ENCODE measurements at regions not wholly inside any gene's neighbourhood (a gene's known extent, or its start where the extent isn't known, plus 50 kb on each side); places are given as distances from the start of the nearest gene placed in this dataset.

DNA sequence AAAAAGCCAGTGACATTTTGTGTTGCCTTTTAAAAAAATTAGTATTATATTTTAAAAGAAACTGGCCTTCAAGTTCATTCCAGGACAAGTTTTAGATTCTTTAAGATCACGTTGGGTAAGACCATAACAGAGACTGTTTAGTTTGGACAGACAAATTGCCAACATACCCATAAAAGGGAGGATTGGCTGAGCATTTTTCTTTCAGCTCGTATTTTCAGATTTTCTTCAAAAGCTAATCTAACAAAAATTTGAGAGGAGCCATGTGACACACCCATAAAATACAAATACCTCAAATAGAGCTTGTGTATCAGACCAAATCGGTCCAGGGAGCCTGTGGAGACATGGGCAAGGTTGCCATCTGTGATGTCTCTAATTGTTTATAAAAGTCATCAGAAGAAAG, 74.6 kb upstream of the C1QTNF7 start:
- TF ChIP-seq, protein P1, sequence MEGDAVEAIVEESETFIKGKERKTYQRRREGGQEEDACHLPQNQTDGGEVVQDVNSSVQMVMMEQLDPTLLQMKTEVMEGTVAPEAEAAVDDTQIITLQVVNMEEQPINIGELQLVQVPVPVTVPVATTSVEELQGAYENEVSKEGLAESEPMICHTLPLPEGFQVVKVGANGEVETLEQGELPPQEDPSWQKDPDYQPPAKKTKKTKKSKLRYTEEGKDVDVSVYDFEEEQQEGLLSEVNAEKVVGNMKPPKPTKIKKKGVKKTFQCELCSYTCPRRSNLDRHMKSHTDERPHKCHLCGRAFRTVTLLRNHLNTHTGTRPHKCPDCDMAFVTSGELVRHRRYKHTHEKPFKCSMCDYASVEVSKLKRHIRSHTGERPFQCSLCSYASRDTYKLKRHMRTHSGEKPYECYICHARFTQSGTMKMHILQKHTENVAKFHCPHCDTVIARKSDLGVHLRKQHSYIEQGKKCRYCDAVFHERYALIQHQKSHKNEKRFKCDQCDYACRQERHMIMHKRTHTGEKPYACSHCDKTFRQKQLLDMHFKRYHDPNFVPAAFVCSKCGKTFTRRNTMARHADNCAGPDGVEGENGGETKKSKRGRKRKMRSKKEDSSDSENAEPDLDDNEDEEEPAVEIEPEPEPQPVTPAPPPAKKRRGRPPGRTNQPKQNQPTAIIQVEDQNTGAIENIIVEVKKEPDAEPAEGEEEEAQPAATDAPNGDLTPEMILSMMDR (IDR thresholded peaks at IDR 0.05; ENCODE audit: control insufficient read depth, extremely low read depth, insufficient read depth), result no peak
- H3K4me3 ChIP-seq (ENCODE audit: low read depth, low read length), result no peak overlapping the region
- no peak for DNase-seq (ENCODE audit: low read depth)

GRCh38 chr4:15354371-15355297, 73.2 kb upstream of the C1QTNF7 start:
- TF ChIP-seq, protein P1 (IDR thresholded peaks at IDR 0.05; ENCODE audit: control insufficient read depth, extremely low read depth, insufficient read depth), result no peak
- H3K4me3 ChIP-seq (ENCODE audit: low read depth, low read length), result no peak overlapping the region
- DNase-seq (ENCODE audit: low read depth), result no peak

DNA sequence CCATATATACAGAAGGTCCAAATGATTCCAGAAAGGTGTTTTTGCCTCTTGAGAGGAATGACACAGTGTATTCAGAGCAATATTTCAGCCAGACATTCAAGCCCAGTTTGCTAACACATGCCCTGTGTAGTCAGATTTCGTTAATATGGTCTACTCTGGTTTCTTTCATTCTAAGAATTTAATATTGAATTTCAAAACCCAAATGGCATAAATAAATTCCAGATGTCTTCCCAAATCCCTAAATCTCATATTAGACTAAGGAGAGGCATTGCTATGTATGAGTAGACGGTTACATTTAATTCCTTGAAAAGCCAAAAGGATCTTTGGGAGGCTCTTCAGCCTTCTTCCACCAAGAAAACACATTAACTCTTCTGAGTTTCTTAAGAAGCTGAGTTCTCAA, 66.3 kb upstream of the C1QTNF7 start:
- DNase-seq (ENCODE audit: low read depth), result no peak
- no peak overlapping the region for H3K4me3 ChIP-seq (ENCODE audit: low read depth, low read length)
- TF ChIP-seq, protein P1 (IDR thresholded peaks at IDR 0.05; ENCODE audit: control insufficient read depth, extremely low read depth, insufficient read depth), result no peak

DNA sequence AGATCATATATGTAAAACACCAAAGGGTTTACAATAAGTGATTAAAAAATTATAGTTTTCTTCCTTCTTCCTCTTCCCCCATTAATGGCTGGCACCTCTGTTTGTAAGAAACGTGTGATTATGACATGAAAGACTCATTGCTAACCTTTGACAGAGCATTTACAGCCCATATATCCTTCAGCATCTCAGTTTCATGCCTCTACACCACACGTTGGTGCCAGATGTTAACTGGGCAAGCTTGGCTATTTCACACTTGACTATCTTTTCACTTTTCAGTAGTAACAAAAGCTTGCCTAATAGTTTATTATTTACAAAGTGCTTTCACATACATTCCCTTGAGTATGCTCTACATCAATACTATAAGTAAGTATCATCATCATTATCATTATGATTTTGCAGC, 65.3 kb upstream of the C1QTNF7 start:
- TF ChIP-seq, protein P1 (IDR thresholded peaks at IDR 0.05; ENCODE audit: control insufficient read depth, extremely low read depth, insufficient read depth), result no peak
- no peak for DNase-seq (ENCODE audit: low read depth)
- H3K4me3 ChIP-seq (ENCODE audit: low read depth, low read length), result no peak overlapping the region

DNA sequence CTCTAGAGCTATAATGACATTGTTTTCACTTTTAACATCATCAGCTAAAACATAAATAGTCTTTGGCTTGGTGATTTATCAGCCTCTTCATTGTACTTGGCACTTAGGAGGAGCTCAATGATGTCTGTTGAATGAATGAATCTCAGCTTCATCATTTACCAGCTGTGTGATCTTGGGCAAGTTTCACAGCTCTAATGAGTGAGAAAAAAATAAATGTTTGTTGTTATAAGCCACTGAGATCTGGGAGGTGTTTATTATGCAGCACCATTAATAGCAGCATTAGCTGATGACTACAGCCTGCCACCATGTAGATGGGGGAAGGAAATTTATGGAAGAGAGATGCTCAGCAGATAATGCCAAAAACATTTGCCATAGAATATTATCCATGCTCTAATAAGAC, 63.6 kb upstream of the C1QTNF7 start:
- TF ChIP-seq, protein P1 (IDR thresholded peaks at IDR 0.05; ENCODE audit: control insufficient read depth, extremely low read depth, insufficient read depth), result no peak
- DNase-seq (ENCODE audit: low read depth), result no peak

GRCh38 chr4:15365641-15366040, 62.2 kb upstream of the C1QTNF7 start:
- DNase-seq (ENCODE audit: low read depth), result no peak
- TF ChIP-seq, protein P1 (IDR thresholded peaks at IDR 0.05; ENCODE audit: control insufficient read depth, extremely low read depth, insufficient read depth), result no peak
- H3K4me3 ChIP-seq (ENCODE audit: low read depth, low read length), result no peak overlapping the region

More for the DNA sequence above, 63.6 kb upstream of the C1QTNF7 start:
- H3K4me3 ChIP-seq (ENCODE audit: low read depth, low read length), result no peak overlapping the region
